ENCODE measurements at regions not wholly inside any gene's neighbourhood (a gene's known extent, or its start where the extent isn't known, plus 50 kb on each side); places are given as distances from the start of the nearest gene placed in this dataset.
A peak's percentile ranks its signal among the peaks of the same experiment; 100 is the strongest.
"Not testable (repeated sequence)": the region's sequence is repeated elsewhere in the genome, so short reads cannot be mapped to it uniquely, and the experiment has no call there.

GRCh38 chr13:19055611-19056010 lies 126.0 kb downstream of the TUBA3C start:
- Mint-ChIP-seq H3K36me3 (no peaks in the 10 kb centered on the region), H3K9me3 (peaks cover 0 to 7% (median 0%) of the 10 kb centered on the region in 7 donors), H3K4me1 (no peaks in the 10 kb centered on the region), H3K27ac (no peak overlapping the region), H3K4me3 (no peak overlapping the region), H3K27me3 (no peaks in the 10 kb centered on the region)
- Histone ChIP-seq H3K27ac (ENCODE audit: insufficient read depth, low read length, poor library complexity, severe bottlenecking) (no peak overlapping the region), H3K9me3 (ENCODE audit: control insufficient read depth in 2 of 2, low read length in 2 of 2) (no peaks in the 10 kb centered on the region), H3K27me3 (ENCODE audit: control insufficient read depth, insufficient read depth, low read length) (no peaks in the 10 kb centered on the region), H3K36me3 (ENCODE audit: control insufficient read depth, insufficient read depth, low read length) (no peaks in the 10 kb centered on the region), H3K4me1 (ENCODE audit: control insufficient read depth, insufficient read depth, low read length, poor library complexity, severe bottlenecking) (no peaks in the 10 kb centered on the region), H3K4me3 (ENCODE audit: low read depth, low read length) (no peak overlapping the region)
- DNase-seq (no peak), ATAC-seq (ENCODE audit: low read depth in 2 of 2) (no peak)

- DNase-seq (no peak), ATAC-seq (ENCODE audit: low read depth in 2 of 2) (no peak)
- Mint-ChIP-seq H3K9me3 (peaks cover 0 to 5% (median 0%) of the 10 kb centered on the region in 7 donors), H3K36me3 (no peaks in the 10 kb centered on the region), H3K4me3 (no peak overlapping the region), H3K4me1 (no peaks in the 10 kb centered on the region), H3K27ac (no peak overlapping the region), H3K27me3 (no peaks in the 10 kb centered on the region)
- Histone ChIP-seq H3K27ac (ENCODE audit: insufficient read depth, low read length, poor library complexity, severe bottlenecking) (no peak overlapping the region), H3K4me3 (ENCODE audit: low read depth, low read length) (no peak overlapping the region), H3K27me3 (ENCODE audit: control insufficient read depth, insufficient read depth, low read length) (no peaks in the 10 kb centered on the region), H3K36me3 (ENCODE audit: control insufficient read depth, insufficient read depth, low read length) (no peaks in the 10 kb centered on the region), H3K4me1 (ENCODE audit: control insufficient read depth, insufficient read depth, low read length, poor library complexity, severe bottlenecking) (no peaks in the 10 kb centered on the region), H3K9me3 (ENCODE audit: control insufficient read depth in 2 of 2, low read length in 2 of 2) (no peaks in the 10 kb centered on the region)
These were observed 128.1 kb downstream of the TUBA3C start for GRCh38 chr13:19053561-19053960.

GRCh38 chr13:19052931-19053330 lies 128.7 kb downstream of the TUBA3C start:
- Histone ChIP-seq H3K4me1 (ENCODE audit: control insufficient read depth, insufficient read depth, low read length, poor library complexity, severe bottlenecking) (no peaks in the 10 kb centered on the region), H3K27ac (ENCODE audit: insufficient read depth, low read length, poor library complexity, severe bottlenecking) (no peak overlapping the region), H3K4me3 (ENCODE audit: low read depth, low read length) (no peak overlapping the region), H3K36me3 (ENCODE audit: control insufficient read depth, insufficient read depth, low read length) (no peaks in the 10 kb centered on the region), H3K27me3 (ENCODE audit: control insufficient read depth, insufficient read depth, low read length) (no peaks in the 10 kb centered on the region), H3K9me3 (ENCODE audit: control insufficient read depth in 2 of 2, low read length in 2 of 2) (no peaks in the 10 kb centered on the region)
- DNase-seq (no peak), ATAC-seq (ENCODE audit: low read depth in 2 of 2) (no peak)
- Mint-ChIP-seq H3K9me3 (peaks cover 0 to 5% (median 0%) of the 10 kb centered on the region in 7 donors), H3K27me3 (no peaks in the 10 kb centered on the region), H3K4me3 (no peak overlapping the region), H3K27ac (no peak overlapping the region), H3K4me1 (no peaks in the 10 kb centered on the region), H3K36me3 (no peaks in the 10 kb centered on the region)

GRCh38 chr13:19052180-19052579 lies 129.4 kb downstream of the TUBA3C start:
- Histone ChIP-seq H3K27ac (ENCODE audit: insufficient read depth, low read length, poor library complexity, severe bottlenecking) (no peak overlapping the region), H3K4me1 (ENCODE audit: control insufficient read depth, insufficient read depth, low read length, poor library complexity, severe bottlenecking) (no peaks in the 10 kb centered on the region), H3K27me3 (ENCODE audit: control insufficient read depth, insufficient read depth, low read length) (no peaks in the 10 kb centered on the region), H3K4me3 (ENCODE audit: low read depth, low read length) (no peak overlapping the region), H3K36me3 (ENCODE audit: control insufficient read depth, insufficient read depth, low read length) (no peaks in the 10 kb centered on the region), H3K9me3 (ENCODE audit: control insufficient read depth in 2 of 2, low read length in 2 of 2) (no peaks in the 10 kb centered on the region)
- no peaks in the 10 kb centered on the region for H3K36me3 Mint-ChIP-seq
- peaks cover 0 to 5% (median 0%) of the 10 kb centered on the region in 7 donors for H3K9me3 Mint-ChIP-seq
- H3K27me3 Mint-ChIP-seq = no peaks in the 10 kb centered on the region
- H3K4me1 Mint-ChIP-seq = no peaks in the 10 kb centered on the region
- H3K27ac Mint-ChIP-seq = no peak overlapping the region
- DNase-seq (no peak), ATAC-seq (ENCODE audit: low read depth in 2 of 2) (no peak)
- no peak overlapping the region for H3K4me3 Mint-ChIP-seq

- no peak for ATAC-seq (ENCODE audit: low read depth in 2 of 2)
- H3K27ac ChIP-seq (ENCODE audit: insufficient read depth, low read length, poor library complexity, severe bottlenecking) = no peak overlapping the region
- no peaks in the 10 kb centered on the region for H3K36me3 Mint-ChIP-seq
These were observed 130.7 kb downstream of the TUBA3C start for GRCh38 chr13:19050901-19051300.

GRCh38 chr13:19049624-19050023 lies 132.0 kb downstream of the TUBA3C start:
- not testable (repeated sequence) for DNase-seq; H3K27ac Mint-ChIP-seq; H3K9me3 Mint-ChIP-seq; H3K36me3 Mint-ChIP-seq; H3K27me3 Mint-ChIP-seq; H3K4me1 ChIP-seq (ENCODE audit: control insufficient read depth, insufficient read depth, low read length, poor library complexity, severe bottlenecking); H3K4me3 Mint-ChIP-seq; H3K36me3 ChIP-seq (ENCODE audit: control insufficient read depth, insufficient read depth, low read length); H3K4me3 ChIP-seq (ENCODE audit: low read depth, low read length); H3K27ac ChIP-seq (ENCODE audit: insufficient read depth, low read length, poor library complexity, severe bottlenecking); H3K27me3 ChIP-seq (ENCODE audit: control insufficient read depth, insufficient read depth, low read length); H3K4me1 Mint-ChIP-seq; H3K9me3 ChIP-seq (ENCODE audit: control insufficient read depth in 2 of 2, low read length in 2 of 2); ATAC-seq (ENCODE audit: low read depth in 2 of 2)

More at GRCh38 chr13:19050901-19051300, 130.7 kb downstream of the TUBA3C start:
- H3K36me3 ChIP-seq (ENCODE audit: control insufficient read depth, insufficient read depth, low read length) = no peaks in the 10 kb centered on the region
- Mint-ChIP-seq H3K27ac (no peak overlapping the region), H3K4me3 (no peak overlapping the region), H3K27me3 (no peaks in the 10 kb centered on the region), H3K9me3 (peaks cover 0 to 5% (median 0%) of the 10 kb centered on the region in 7 donors), H3K4me1 (no peaks in the 10 kb centered on the region)
- H3K27me3 ChIP-seq (ENCODE audit: control insufficient read depth, insufficient read depth, low read length) = no peaks in the 10 kb centered on the region
- H3K9me3 ChIP-seq (ENCODE audit: control insufficient read depth in 2 of 2, low read length in 2 of 2) = no peaks in the 10 kb centered on the region
- H3K4me1 ChIP-seq (ENCODE audit: control insufficient read depth, insufficient read depth, low read length, poor library complexity, severe bottlenecking) = no peaks in the 10 kb centered on the region
- no peak overlapping the region for H3K4me3 ChIP-seq (ENCODE audit: low read depth, low read length)
- DNase-seq = no peak

- Mint-ChIP-seq H3K27me3 (no peaks in the 10 kb centered on the region), H3K4me1 (no peaks in the 10 kb centered on the region), H3K4me3 (no peak overlapping the region), H3K36me3 (no peaks in the 10 kb centered on the region), H3K9me3 (peaks cover 0 to 5% (median 0%) of the 10 kb centered on the region in 7 donors), H3K27ac (no peak overlapping the region)
- ATAC-seq (ENCODE audit: low read depth in 2 of 2) (no peak), DNase-seq (no peak)
- Histone ChIP-seq H3K4me1 (ENCODE audit: control insufficient read depth, insufficient read depth, low read length, poor library complexity, severe bottlenecking) (no peaks in the 10 kb centered on the region), H3K4me3 (ENCODE audit: low read depth, low read length) (no peak overlapping the region), H3K36me3 (ENCODE audit: control insufficient read depth, insufficient read depth, low read length) (no peaks in the 10 kb centered on the region), H3K27ac (ENCODE audit: insufficient read depth, low read length, poor library complexity, severe bottlenecking) (no peak overlapping the region), H3K27me3 (ENCODE audit: control insufficient read depth, insufficient read depth, low read length) (no peaks in the 10 kb centered on the region), H3K9me3 (ENCODE audit: control insufficient read depth in 2 of 2, low read length in 2 of 2) (no peaks in the 10 kb centered on the region)
These were observed 133.2 kb downstream of the TUBA3C start for GRCh38 chr13:19048381-19048780.

- Mint-ChIP-seq H3K4me1 (no peaks in the 10 kb centered on the region), H3K27me3 (no peaks in the 10 kb centered on the region), H3K4me3 (peak overlapping the region in 1 of 4 donors; percentile 28), H3K36me3 (no peaks in the 10 kb centered on the region), H3K27ac (no peak overlapping the region), H3K9me3 (peaks cover 0 to 4% (median 2%) of the 10 kb centered on the region in 7 donors)
- Histone ChIP-seq H3K4me3 (ENCODE audit: low read depth, low read length) (no peak overlapping the region), H3K9me3 (ENCODE audit: control insufficient read depth in 2 of 2, low read length in 2 of 2) (no peaks in the 10 kb centered on the region), H3K27me3 (ENCODE audit: control insufficient read depth, insufficient read depth, low read length) (no peaks in the 10 kb centered on the region), H3K4me1 (ENCODE audit: control insufficient read depth, insufficient read depth, low read length, poor library complexity, severe bottlenecking) (no peaks in the 10 kb centered on the region), H3K27ac (ENCODE audit: insufficient read depth, low read length, poor library complexity, severe bottlenecking) (no peak overlapping the region), H3K36me3 (ENCODE audit: control insufficient read depth, insufficient read depth, low read length) (no peaks in the 10 kb centered on the region)
- DNase-seq (no peak), ATAC-seq (ENCODE audit: low read depth in 2 of 2) (no peak)
These were observed 158.5 kb downstream of the TUBA3C start for GRCh38 chr13:19023115-19023514.

Measured in CD4-positive, CD25-positive, alpha-beta regulatory T cell (primary cell).